HEK293 (cell line): ENCODE measurements at regions not wholly inside any gene's neighbourhood (a gene's known extent, or its start where the extent isn't known, plus 50 kb on each side); places are given as distances from the start of the nearest gene placed in this dataset.

Experiments
- CTCF ChIA-PET: fragments of 350-600 bp; formaldehyde crosslinking; extraction: SDS; loops from one replicate; lab custom pipeline; 2021; ENCODE audit warnings: antibody characterized with exemption; lab: Yijun Ruan, JAX
- POLR2A ChIA-PET: fragments of 300-600 bp; formaldehyde crosslinking; extraction: SDS; loops from one replicate; lab custom pipeline; 2020; ENCODE audit warnings: antibody characterized with exemption, inconsistent platforms; lab: Yijun Ruan, JAX
- H3K27ac ChIP-seq: fragments of 200-500 bp; sonication (Bioruptor generic); 2 replicates; pipeline ENCODE4 v1.5.1; 2014; ENCODE audit warnings: low read depth, low read length, control low read depth, inconsistent platforms; ENCODE audit errors: extremely low read depth
- H3K36me3 ChIP-seq, 2 experiments: fragments of 200-500 bp in 1 of 2; sonication (Bioruptor generic) in 1 of 2; 1 replicate in 1 of 2; 2 replicates in 1 of 2; pipeline ENCODE4 v1.5.1; 2014 to 2017; ENCODE audit warnings: inconsistent platforms in 2 of 2, low read length in 2 of 2; ENCODE audit not compliant: control insufficient read depth in 2 of 2, insufficient read depth in 1 of 2
- H3K4me1 ChIP-seq: fragments of 200-500 bp; sonication (Bioruptor generic); 2 replicates; pipeline ENCODE4 v1.5.1; 2014; ENCODE audit warnings: mild to moderate bottlenecking, low read length, inconsistent platforms; ENCODE audit not compliant: control insufficient read depth, insufficient read depth
- H3K4me3 ChIP-seq: 2 replicates; pipeline ENCODE4 v1.5.1; 2011; ENCODE audit warnings: low read depth, mild to moderate bottlenecking, control low read depth, low read length, moderate library complexity
- H3K9me3 ChIP-seq: fragments of 200-500 bp; sonication (Bioruptor generic); 2 replicates; pipeline ENCODE4 v1.5.1; 2014; ENCODE audit warnings: low read depth, low read length, inconsistent platforms; ENCODE audit not compliant: control insufficient read depth, insufficient read depth
- GLI4 ChIP-seq: fragments of 450-650 bp; formaldehyde crosslinking; IDR thresholded peaks from 2 replicates; pipeline ENCODE4 v1.5.1; 2016; ENCODE audit warnings: missing biosample characterization, missing genetic modification characterization
- KLF8 ChIP-seq: fragments of 450-650 bp; formaldehyde crosslinking; IDR thresholded peaks from 2 replicates; pipeline ENCODE4 v1.5.1; 2016; ENCODE audit warnings: missing biosample characterization, missing genetic modification characterization
- MZF1 ChIP-seq: fragments of 450-650 bp; formaldehyde crosslinking; IDR thresholded peaks from 2 replicates; pipeline ENCODE4 v1.5.1; 2017; ENCODE audit warnings: missing biosample characterization, missing genetic modification characterization, borderline replicate concordance
- SALL2 ChIP-seq: fragments of 450-650 bp; formaldehyde crosslinking; IDR thresholded peaks from 2 replicates; pipeline ENCODE4 v1.5.0; 2017; ENCODE audit warnings: missing biosample characterization, mild to moderate bottlenecking, missing genetic modification characterization, borderline replicate concordance
- SP3 ChIP-seq: fragments of 450-650 bp; formaldehyde crosslinking; IDR thresholded peaks from 2 replicates; pipeline ENCODE4 v1.5.1; 2016; ENCODE audit warnings: missing biosample characterization, missing genetic modification characterization
- TCF7L2 ChIP-seq: IDR thresholded peaks from 2 replicates; pipeline ENCODE4 v1.6.1; 2011; ENCODE audit warnings: low read depth, mild to moderate bottlenecking, inconsistent platforms, low read length, moderate library complexity, borderline replicate concordance
- YY1 ChIP-seq: fragments of 450-650 bp; formaldehyde crosslinking; IDR thresholded peaks from 2 replicates; pipeline ENCODE4 v1.5.1; 2018; ENCODE audit warnings: missing biosample characterization, missing genetic modification characterization
- ZBTB1 ChIP-seq: fragments of 450-650 bp; formaldehyde crosslinking; IDR thresholded peaks from 2 replicates; pipeline ENCODE4 v1.5.1; 2016; ENCODE audit warnings: missing biosample characterization, missing genetic modification characterization
- ZNF121 ChIP-seq: fragments of 450-650 bp; formaldehyde crosslinking; IDR thresholded peaks from 2 replicates; pipeline ENCODE4 v1.5.1; 2016; ENCODE audit warnings: missing biosample characterization, missing genetic modification characterization
- ZNF140 ChIP-seq: fragments of 450-650 bp; formaldehyde crosslinking; IDR thresholded peaks from 2 replicates; pipeline ENCODE4 v1.5.1; 2016; ENCODE audit warnings: missing biosample characterization, missing genetic modification characterization
- ZNF302 ChIP-seq: fragments of 450-650 bp; formaldehyde crosslinking; IDR thresholded peaks from 2 replicates; pipeline ENCODE4 v1.5.1; 2016; ENCODE audit warnings: missing biosample characterization, missing genetic modification characterization, low read depth
- ZNF555 ChIP-seq: fragments of 450-650 bp; formaldehyde crosslinking; conservative IDR thresholded peaks from 2 replicates; pipeline ENCODE4 v1.5.1; 2017; ENCODE audit warnings: missing biosample characterization, mild to moderate bottlenecking, missing genetic modification characterization, inconsistent platforms
- ZNF596 ChIP-seq: fragments of 450-650 bp; IDR thresholded peaks from 2 replicates; pipeline ENCODE4 v1.5.0; 2018; ENCODE audit warnings: missing biosample characterization, mild to moderate bottlenecking, missing genetic modification characterization, moderate library complexity
- ZNF600 ChIP-seq: fragments of 450-650 bp; formaldehyde crosslinking; IDR thresholded peaks from 2 replicates; pipeline ENCODE4 v1.5.1; 2016; ENCODE audit warnings: missing biosample characterization, missing genetic modification characterization
- ZXDB ChIP-seq: fragments of 450-650 bp; formaldehyde crosslinking; IDR thresholded peaks from 2 replicates; pipeline ENCODE4 v1.5.1; 2016; ENCODE audit warnings: missing biosample characterization, missing genetic modification characterization
- TF ChIP-seq, protein P1 (sequence below): fragments of 450-650 bp; formaldehyde crosslinking; IDR thresholded peaks from 2 replicates; pipeline ENCODE4 v1.5.1; 2016; ENCODE audit warnings: missing biosample characterization, missing genetic modification characterization
- TF ChIP-seq, protein P2 (sequence below): fragments of 450-650 bp; formaldehyde crosslinking; conservative IDR thresholded peaks from 2 replicates; pipeline ENCODE4 v1.5.1; 2016; ENCODE audit warnings: low read depth, missing biosample characterization, missing genetic modification characterization
- TF ChIP-seq, protein P3 (sequence below): fragments of 450-650 bp; formaldehyde crosslinking; IDR thresholded peaks from 2 replicates; pipeline ENCODE4 v1.5.1; 2016; ENCODE audit warnings: missing biosample characterization, missing genetic modification characterization
- TF ChIP-seq, protein P4 (sequence below): fragments of 450-650 bp; formaldehyde crosslinking; IDR thresholded peaks from 2 replicates; pipeline ENCODE4 v1.5.1; 2017; ENCODE audit warnings: missing biosample characterization, missing genetic modification characterization
- TF ChIP-seq, protein P5 (sequence below): fragments of 450-650 bp; formaldehyde crosslinking; IDR thresholded peaks from 2 replicates; pipeline ENCODE4 v1.5.1; 2017; ENCODE audit warnings: missing biosample characterization, missing genetic modification characterization

DNA sequence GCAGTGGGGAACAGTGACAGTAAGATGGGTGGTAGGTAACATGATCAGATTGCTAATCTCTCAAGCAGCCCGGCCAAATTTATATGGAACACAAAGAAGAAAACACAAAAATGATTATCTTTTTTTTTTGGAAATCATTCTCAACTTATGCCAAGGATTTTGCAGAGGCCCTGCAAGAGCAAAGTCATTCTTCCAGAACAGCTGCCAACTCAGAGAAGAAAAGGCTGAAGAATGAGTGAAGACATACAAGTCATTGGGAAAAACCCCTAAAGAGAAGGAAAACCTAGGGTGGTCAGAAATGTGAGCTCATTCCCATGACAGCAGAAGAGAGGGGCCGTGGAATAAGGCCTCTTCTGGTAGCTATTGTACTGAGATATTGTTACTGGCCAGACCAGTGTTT is 246.7 kb downstream of the SHOX2 start:
- Histone ChIP-seq H3K4me1 (0 out of 2 replicates have a peak, but pooled peaks cover 4% of the 10 kb centered on the region), H3K27ac (no peak overlapping the region), H3K4me3 (no peak overlapping the region), H3K36me3 (no peaks in the 10 kb centered on the region), H3K9me3 (no peaks in the 10 kb centered on the region)
- no peak for TF ChIP-seq ZNF555 (tag by site-specific recombination)
- no peak for TF ChIP-seq ZNF596 (tag by site-specific recombination)
- TF ChIP-seq, protein P1, sequence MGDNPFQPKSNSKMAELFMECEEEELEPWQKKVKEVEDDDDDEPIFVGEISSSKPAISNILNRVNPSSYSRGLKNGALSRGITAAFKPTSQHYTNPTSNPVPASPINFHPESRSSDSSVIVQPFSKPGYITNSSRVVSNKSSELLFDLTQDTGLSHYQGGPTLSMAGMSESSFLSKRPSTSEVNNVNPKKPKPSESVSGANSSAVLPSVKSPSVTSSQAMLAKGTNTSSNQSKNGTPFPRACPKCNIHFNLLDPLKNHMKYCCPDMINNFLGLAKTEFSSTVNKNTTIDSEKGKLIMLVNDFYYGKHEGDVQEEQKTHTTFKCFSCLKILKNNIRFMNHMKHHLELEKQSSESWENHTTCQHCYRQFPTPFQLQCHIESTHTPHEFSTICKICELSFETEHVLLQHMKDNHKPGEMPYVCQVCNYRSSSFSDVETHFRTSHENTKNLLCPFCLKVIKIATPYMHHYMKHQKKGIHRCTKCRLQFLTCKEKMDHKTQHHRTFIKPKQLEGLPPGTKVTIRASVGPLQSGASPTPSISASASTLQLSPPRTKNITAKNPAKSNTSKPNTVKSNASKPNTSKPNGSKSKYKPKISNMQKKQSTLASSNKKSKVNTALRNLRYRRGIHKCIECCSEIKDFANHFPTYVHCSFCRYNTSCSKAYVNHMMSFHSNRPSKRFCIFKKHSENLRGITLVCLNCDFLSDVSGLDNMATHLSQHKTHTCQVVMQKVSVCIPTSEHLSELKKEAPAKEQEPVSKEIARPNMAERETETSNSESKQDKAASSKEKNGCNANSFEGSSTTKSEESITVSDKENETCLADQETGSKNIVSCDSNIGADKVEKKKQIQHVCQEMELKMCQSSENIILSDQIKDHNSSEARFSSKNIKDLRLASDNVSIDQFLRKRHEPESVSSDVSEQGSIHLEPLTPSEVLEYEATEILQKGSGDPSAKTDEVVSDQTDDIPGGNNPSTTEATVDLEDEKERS (tag by site-specific recombination), result no peak
- TF ChIP-seq, protein P2, sequence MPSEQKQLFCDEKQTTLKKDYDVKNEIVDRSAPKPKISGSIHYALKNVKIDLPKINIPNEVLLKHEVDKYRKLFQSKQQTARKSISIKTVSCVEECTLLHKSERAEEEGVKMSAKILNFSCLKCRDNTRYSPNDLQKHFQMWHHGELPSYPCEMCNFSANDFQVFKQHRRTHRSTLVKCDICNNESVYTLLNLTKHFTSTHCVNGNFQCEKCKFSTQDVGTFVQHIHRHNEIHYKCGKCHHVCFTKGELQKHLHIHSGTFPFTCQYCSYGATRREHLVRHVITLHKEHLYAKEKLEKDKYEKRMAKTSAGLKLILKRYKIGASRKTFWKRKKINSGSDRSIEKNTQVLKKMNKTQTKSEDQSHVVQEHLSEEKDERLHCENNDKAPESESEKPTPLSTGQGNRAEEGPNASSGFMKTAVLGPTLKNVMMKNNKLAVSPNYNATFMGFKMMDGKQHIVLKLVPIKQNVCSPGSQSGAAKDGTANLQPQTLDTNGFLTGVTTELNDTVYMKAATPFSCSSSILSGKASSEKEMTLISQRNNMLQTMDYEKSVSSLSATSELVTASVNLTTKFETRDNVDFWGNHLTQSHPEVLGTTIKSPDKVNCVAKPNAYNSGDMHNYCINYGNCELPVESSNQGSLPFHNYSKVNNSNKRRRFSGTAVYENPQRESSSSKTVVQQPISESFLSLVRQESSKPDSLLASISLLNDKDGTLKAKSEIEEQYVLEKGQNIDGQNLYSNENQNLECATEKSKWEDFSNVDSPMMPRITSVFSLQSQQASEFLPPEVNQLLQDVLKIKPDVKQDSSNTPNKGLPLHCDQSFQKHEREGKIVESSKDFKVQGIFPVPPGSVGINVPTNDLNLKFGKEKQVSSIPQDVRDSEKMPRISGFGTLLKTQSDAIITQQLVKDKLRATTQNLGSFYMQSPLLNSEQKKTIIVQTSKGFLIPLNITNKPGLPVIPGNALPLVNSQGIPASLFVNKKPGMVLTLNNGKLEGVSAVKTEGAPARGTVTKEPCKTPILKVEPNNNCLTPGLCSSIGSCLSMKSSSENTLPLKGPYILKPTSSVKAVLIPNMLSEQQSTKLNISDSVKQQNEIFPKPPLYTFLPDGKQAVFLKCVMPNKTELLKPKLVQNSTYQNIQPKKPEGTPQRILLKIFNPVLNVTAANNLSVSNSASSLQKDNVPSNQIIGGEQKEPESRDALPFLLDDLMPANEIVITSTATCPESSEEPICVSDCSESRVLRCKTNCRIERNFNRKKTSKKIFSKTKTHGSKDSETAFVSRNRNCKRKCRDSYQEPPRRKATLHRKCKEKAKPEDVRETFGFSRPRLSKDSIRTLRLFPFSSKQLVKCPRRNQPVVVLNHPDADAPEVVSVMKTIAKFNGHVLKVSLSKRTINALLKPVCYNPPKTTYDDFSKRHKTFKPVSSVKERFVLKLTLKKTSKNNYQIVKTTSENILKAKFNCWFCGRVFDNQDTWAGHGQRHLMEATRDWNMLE, result no peak
- TF ChIP-seq ZXDB (tag by site-specific recombination), result no peak
- no peak for TF ChIP-seq ZBTB1
- no peak for TF ChIP-seq ZNF600 (tag by site-specific recombination)
- TF ChIP-seq YY1 (tag by site-specific recombination), result no peak
- no peak for TF ChIP-seq SALL2 (tag by site-specific recombination)
- TF ChIP-seq, protein P3, sequence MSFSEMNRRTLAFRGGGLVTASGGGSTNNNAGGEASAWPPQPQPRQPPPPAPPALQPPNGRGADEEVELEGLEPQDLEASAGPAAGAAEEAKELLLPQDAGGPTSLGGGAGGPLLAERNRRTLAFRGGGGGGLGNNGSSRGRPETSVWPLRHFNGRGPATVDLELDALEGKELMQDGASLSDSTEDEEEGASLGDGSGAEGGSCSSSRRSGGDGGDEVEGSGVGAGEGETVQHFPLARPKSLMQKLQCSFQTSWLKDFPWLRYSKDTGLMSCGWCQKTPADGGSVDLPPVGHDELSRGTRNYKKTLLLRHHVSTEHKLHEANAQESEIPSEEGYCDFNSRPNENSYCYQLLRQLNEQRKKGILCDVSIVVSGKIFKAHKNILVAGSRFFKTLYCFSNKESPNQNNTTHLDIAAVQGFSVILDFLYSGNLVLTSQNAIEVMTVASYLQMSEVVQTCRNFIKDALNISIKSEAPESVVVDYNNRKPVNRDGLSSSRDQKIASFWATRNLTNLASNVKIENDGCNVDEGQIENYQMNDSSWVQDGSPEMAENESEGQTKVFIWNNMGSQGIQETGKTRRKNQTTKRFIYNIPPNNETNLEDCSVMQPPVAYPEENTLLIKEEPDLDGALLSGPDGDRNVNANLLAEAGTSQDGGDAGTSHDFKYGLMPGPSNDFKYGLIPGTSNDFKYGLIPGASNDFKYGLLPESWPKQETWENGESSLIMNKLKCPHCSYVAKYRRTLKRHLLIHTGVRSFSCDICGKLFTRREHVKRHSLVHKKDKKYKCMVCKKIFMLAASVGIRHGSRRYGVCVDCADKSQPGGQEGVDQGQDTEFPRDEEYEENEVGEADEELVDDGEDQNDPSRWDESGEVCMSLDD (tag by site-specific recombination), result no peak
- no peak for TF ChIP-seq ZNF140
- TF ChIP-seq SP3 (tag by site-specific recombination), result no peak
- TF ChIP-seq KLF8 (tag by site-specific recombination), result no peak
- no peak for TF ChIP-seq ZNF121 (tag by site-specific recombination)
- no peak for TF ChIP-seq MZF1 (tag by site-specific recombination)
- no peak for TF ChIP-seq GLI4 (tag by site-specific recombination)
- TF ChIP-seq ZNF302 (tag by site-specific recombination), result no peak
- TF ChIP-seq, protein P4, sequence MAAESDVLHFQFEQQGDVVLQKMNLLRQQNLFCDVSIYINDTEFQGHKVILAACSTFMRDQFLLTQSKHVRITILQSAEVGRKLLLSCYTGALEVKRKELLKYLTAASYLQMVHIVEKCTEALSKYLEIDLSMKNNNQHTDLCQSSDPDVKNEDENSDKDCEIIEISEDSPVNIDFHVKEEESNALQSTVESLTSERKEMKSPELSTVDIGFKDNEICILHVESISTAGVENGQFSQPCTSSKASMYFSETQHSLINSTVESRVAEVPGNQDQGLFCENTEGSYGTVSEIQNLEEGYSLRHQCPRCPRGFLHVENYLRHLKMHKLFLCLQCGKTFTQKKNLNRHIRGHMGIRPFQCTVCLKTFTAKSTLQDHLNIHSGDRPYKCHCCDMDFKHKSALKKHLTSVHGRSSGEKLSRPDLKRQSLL (tag by site-specific recombination), result no peak
- TF ChIP-seq TCF7L2, result no peak
- TF ChIP-seq, protein P5, sequence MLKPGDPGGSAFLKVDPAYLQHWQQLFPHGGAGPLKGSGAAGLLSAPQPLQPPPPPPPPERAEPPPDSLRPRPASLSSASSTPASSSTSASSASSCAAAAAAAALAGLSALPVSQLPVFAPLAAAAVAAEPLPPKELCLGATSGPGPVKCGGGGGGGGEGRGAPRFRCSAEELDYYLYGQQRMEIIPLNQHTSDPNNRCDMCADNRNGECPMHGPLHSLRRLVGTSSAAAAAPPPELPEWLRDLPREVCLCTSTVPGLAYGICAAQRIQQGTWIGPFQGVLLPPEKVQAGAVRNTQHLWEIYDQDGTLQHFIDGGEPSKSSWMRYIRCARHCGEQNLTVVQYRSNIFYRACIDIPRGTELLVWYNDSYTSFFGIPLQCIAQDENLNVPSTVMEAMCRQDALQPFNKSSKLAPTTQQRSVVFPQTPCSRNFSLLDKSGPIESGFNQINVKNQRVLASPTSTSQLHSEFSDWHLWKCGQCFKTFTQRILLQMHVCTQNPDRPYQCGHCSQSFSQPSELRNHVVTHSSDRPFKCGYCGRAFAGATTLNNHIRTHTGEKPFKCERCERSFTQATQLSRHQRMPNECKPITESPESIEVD (tag by site-specific recombination), result no peak
- TF ChIP-seq, all 188 proteins: peak for 0
- CTCF ChIA-PET, result interaction anchor here (0.7 kb wide), 1 partner anchor 1400 kb away, joined by 4 read pairs; no protein-coding TSS in a partner anchor
- POLR2A ChIA-PET, result no interaction called here
